H1 (cell line): ENCODE measurements at regions not wholly inside any gene's neighbourhood (a gene's known extent, or its start where the extent isn't known, plus 50 kb on each side); places are given as distances from the start of the nearest gene placed in this dataset.

Experiments
- SIN3A ChIP-seq, 2 experiments: IDR thresholded peaks in 1 of 2; conservative IDR thresholded peaks in 1 of 2; 2 replicates each; pipeline ENCODE4 v1.6.1; 2011 to 2012; ENCODE audit warnings: low read length in 2 of 2, improper control_type of control experiment in 1 of 2, low read depth in 1 of 2, mild to moderate bottlenecking in 1 of 2

GRCh38 chr12:74984631-74985030 lies 225.0 kb downstream of the KCNC2 start (continued):
- no peak for TF ChIP-seq SIN3A (conservative IDR thresholded peaks at IDR 0.05 in 1 of 2, IDR thresholded peaks at IDR 0.05 in 1 of 2; ENCODE audit: low read depth in 1 of 2, low read length in 2 of 2)
